CD4-positive, alpha-beta T cell treated with Interleukin-2 at 100 ng/mL for 4 hours (primary cell): ENCODE measurements at regions not wholly inside any gene's neighbourhood (a gene's known extent, or its start where the extent isn't known, plus 50 kb on each side); places are given as distances from the start of the nearest gene placed in this dataset.
A peak's percentile ranks its signal among the peaks of the same experiment; 100 is the strongest.
"Not testable (repeated sequence)": the region's sequence is repeated elsewhere in the genome, so short reads cannot be mapped to it uniquely, and the experiment has no call there.

Experiments used
- DNase-seq: peaks from one replicate; pipeline ENCODE4 v3.0.0-alpha.2; 2020; ENCODE audit warnings: low spot score

GRCh38 chr10:42367532-42368230 is 270.7 kb downstream of the ZNF33B start:
- DNase-seq, result no peak

GRCh38 chr10:42351745-42352144 is 286.6 kb downstream of the ZNF33B start:
- DNase-seq, result no peak

GRCh38 chr10:42336593-42337337 is 301.6 kb downstream of the ZNF33B start:
- not testable (repeated sequence) for DNase-seq

GRCh38 chr10:42335653-42336296 is 302.6 kb downstream of the ZNF33B start:
- not testable (repeated sequence) for DNase-seq

GRCh38 chr10:42304341-42304740 is 334.0 kb downstream of the ZNF33B start:
- no peak for DNase-seq

- not testable (repeated sequence) for DNase-seq
Measured at GRCh38 chr10:42281896-42282295, 356.5 kb downstream of the ZNF33B start.

GRCh38 chr10:42269788-42270187 is 368.6 kb downstream of the ZNF33B start:
- not testable (repeated sequence) for DNase-seq

- not testable (repeated sequence) for DNase-seq
Measured at GRCh38 chr10:42263259-42263658, 375.1 kb downstream of the ZNF33B start.

- not testable (repeated sequence) for DNase-seq
Measured at GRCh38 chr10:42243002-42243401, 395.4 kb downstream of the ZNF33B start.

GRCh38 chr10:42242135-42242805 is 396.1 kb downstream of the ZNF33B start:
- no peak for DNase-seq

GRCh38 chr10:42236401-42236800 is 402.0 kb downstream of the ZNF33B start:
- not testable (repeated sequence) for DNase-seq

- not testable (repeated sequence) for DNase-seq
Measured at GRCh38 chr10:42235736-42236135, 402.6 kb downstream of the ZNF33B start.

GRCh38 chr10:42235241-42235640 is 403.1 kb downstream of the ZNF33B start:
- DNase-seq, result not testable (repeated sequence)

GRCh38 chr10:42234506-42234905 is 403.9 kb downstream of the ZNF33B start:
- not testable (repeated sequence) for DNase-seq

- not testable (repeated sequence) for DNase-seq
Measured at GRCh38 chr10:42233461-42234206, 404.7 kb downstream of the ZNF33B start.

- DNase-seq, result not testable (repeated sequence)
Measured at GRCh38 chr10:42232955-42233354, 405.4 kb downstream of the ZNF33B start.

- DNase-seq, result not testable (repeated sequence)
Measured at GRCh38 chr10:42230812-42231211, 407.6 kb downstream of the ZNF33B start.

GRCh38 chr10:42230115-42230514 is 408.3 kb downstream of the ZNF33B start:
- DNase-seq, result not testable (repeated sequence)

- DNase-seq, result not testable (repeated sequence)
Measured at GRCh38 chr10:42227859-42228258, 410.5 kb downstream of the ZNF33B start.

GRCh38 chr10:42193588-42193987 is 444.8 kb downstream of the ZNF33B start:
- DNase-seq, result not testable (repeated sequence)

- peak; percentile 32 for DNase-seq
Measured at GRCh38 chr10:42192450-42192849, 445.9 kb downstream of the ZNF33B start.
